ENCODE measurements at regions not wholly inside any gene's neighbourhood (a gene's known extent, or its start where the extent isn't known, plus 50 kb on each side); places are given as distances from the start of the nearest gene placed in this dataset.

- no peaks in the 10 kb centered on the region for H3K36me3 ChIP-seq
- no peak for DNase-seq
- H3K27ac ChIP-seq, result no peak overlapping the region
- H3K4me3 ChIP-seq, result no peak overlapping the region
- 49 to 76% methylated on average over 2 of the region's 2 CpGs for WGBS, 2 donors
- no peaks in the 10 kb centered on the region for H3K4me1 ChIP-seq
- TF ChIP-seq POLR2A (IDR thresholded peaks at IDR 0.05), result no peak
- no peaks in the 10 kb centered on the region for H3K27me3 ChIP-seq
- intact Hi-C loops (cut with DNase I), result no loop called here
- peaks cover 0 to 5% (median 2%) of the 10 kb centered on the region in 4 donors for H3K9me3 ChIP-seq
These were observed 86.3 kb downstream of the NUS1 start for GRCh38 chr6:117761610-117762009.

- no peak overlapping the region for H3K4me3 ChIP-seq
- WGBS, 2 donors, result 80% methylated on average over 2 of the region's 2 CpGs
- no peak overlapping the region for H3K27ac ChIP-seq
- H3K4me1 ChIP-seq, result no peaks in the 10 kb centered on the region
- intact Hi-C loops (cut with DNase I), result no loop called here
- DNase-seq, result no peak
- TF ChIP-seq CTCF (IDR thresholded peaks at IDR 0.05) (no peak), POLR2AphosphoS5 (IDR thresholded peaks at IDR 0.05) (no peak), POLR2A (IDR thresholded peaks at IDR 0.05) (no peak), EP300 (IDR thresholded peaks at IDR 0.05) (no peak)
- H3K9me3 ChIP-seq, result peaks cover 0 to 3% (median 0%) of the 10 kb centered on the region in 4 donors
- H3K36me3 ChIP-seq, result no peaks in the 10 kb centered on the region
- no peaks in the 10 kb centered on the region for H3K27me3 ChIP-seq
These were observed 96.1 kb downstream of the NUS1 start for GRCh38 chr6:117771403-117771802.

- 60 to 65% methylated on average over 3 of the region's 3 CpGs for WGBS, 2 donors
- intact Hi-C loops (cut with DNase I), result no loop called here
- DNase-seq, result no peak
- H3K27me3 ChIP-seq, result no peaks in the 10 kb centered on the region
- H3K9me3 ChIP-seq, result no peaks in the 10 kb centered on the region
- TF ChIP-seq POLR2A (IDR thresholded peaks at IDR 0.05) (no peak), CTCF (IDR thresholded peaks at IDR 0.05) (no peak), POLR2AphosphoS5 (IDR thresholded peaks at IDR 0.05) (no peak), EP300 (IDR thresholded peaks at IDR 0.05) (no peak)
- H3K36me3 ChIP-seq, result no peaks in the 10 kb centered on the region
- no peak overlapping the region for H3K4me3 ChIP-seq
- no peaks in the 10 kb centered on the region for H3K4me1 ChIP-seq
- no peak overlapping the region for H3K27ac ChIP-seq
These were observed 101.2 kb downstream of the NUS1 start for GRCh38 chr6:117776441-117776840.

GRCh38 chr6:117781550-117781949 is 106.3 kb downstream of the NUS1 start:
- no peak overlapping the region for H3K4me3 ChIP-seq
- no peak for DNase-seq
- H3K27ac ChIP-seq, result no peak overlapping the region
- intact Hi-C loops (cut with DNase I), result no loop called here
- TF ChIP-seq POLR2A (IDR thresholded peaks at IDR 0.05) (no peak), POLR2AphosphoS5 (IDR thresholded peaks at IDR 0.05) (no peak), CTCF (IDR thresholded peaks at IDR 0.05) (no peak), EP300 (IDR thresholded peaks at IDR 0.05) (no peak)
- H3K9me3 ChIP-seq, result no peaks in the 10 kb centered on the region
- no peaks in the 10 kb centered on the region for H3K36me3 ChIP-seq
- H3K4me1 ChIP-seq, result no peaks in the 10 kb centered on the region
- 74 to 83% methylated on average over 3 of the region's 3 CpGs for WGBS, 2 donors
- H3K27me3 ChIP-seq, result no peaks in the 10 kb centered on the region

- intact Hi-C loops (cut with DNase I), result no loop called here
- H3K9me3 ChIP-seq, result no peaks in the 10 kb centered on the region
- no peaks in the 10 kb centered on the region for H3K4me1 ChIP-seq
- no peaks in the 10 kb centered on the region for H3K27me3 ChIP-seq
- H3K27ac ChIP-seq, result no peak overlapping the region
- no peak for TF ChIP-seq EP300 (IDR thresholded peaks at IDR 0.05)
- TF ChIP-seq POLR2AphosphoS5 (IDR thresholded peaks at IDR 0.05), result no peak
- no peak for TF ChIP-seq CTCF (IDR thresholded peaks at IDR 0.05)
- no peak for TF ChIP-seq POLR2A (IDR thresholded peaks at IDR 0.05)
- no peaks in the 10 kb centered on the region for H3K36me3 ChIP-seq
- H3K4me3 ChIP-seq, result no peak overlapping the region
- 67 to 75% methylated on average over 5 of the region's 5 CpGs for WGBS, 2 donors
- no peak for DNase-seq
These were observed 108.0 kb downstream of the NUS1 start for GRCh38 chr6:117783279-117783678.
